GM20000 (cell line): ENCODE measurements at regions not wholly inside any gene's neighbourhood (a gene's known extent, or its start where the extent isn't known, plus 50 kb on each side); places are given as distances from the start of the nearest gene placed in this dataset.

Source experiments
- DNase-seq: peaks from one replicate; pipeline ENCODE4 v3.0.0; 2012; ENCODE audit warnings: low spot score
- CTCF ChIP-seq: IDR thresholded peaks from 2 replicates; pipeline ENCODE4 v1.5.1; 2012; ENCODE audit warnings: mild to moderate bottlenecking, control low read depth; ENCODE audit errors: extremely low read depth, missing control alignments

GRCh38 chr2:238515377-238515776, 88.7 kb downstream of the ASB1 start:
- DNase-seq: no peak
- TF ChIP-seq CTCF: no peak

- DNase-seq: no peak
- no peak for TF ChIP-seq CTCF
Observed at GRCh38 chr2:238517209-238517608, 90.5 kb downstream of the ASB1 start.

- no peak for DNase-seq
- TF ChIP-seq CTCF: no peak
Observed at GRCh38 chr2:238518172-238518820, 91.6 kb downstream of the ASB1 start.

DNA sequence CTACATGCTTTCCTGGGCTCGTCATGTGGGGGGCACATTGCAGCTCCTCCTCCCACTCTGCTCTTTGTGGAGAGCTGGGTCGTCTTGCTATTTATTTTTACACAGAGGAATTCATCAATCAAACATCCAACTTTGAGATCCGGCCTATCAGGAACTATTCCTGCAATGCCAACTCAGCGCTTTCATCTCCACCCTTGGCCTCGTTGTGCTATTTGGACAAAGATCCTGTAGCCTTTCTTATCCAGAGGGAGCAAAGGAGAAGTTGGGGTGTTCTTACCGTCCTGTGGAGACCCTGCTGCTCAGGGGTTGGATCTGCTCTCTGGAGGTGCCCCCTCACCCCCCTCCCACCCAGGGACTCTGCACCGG, 92.1 kb downstream of the ASB1 start:
- no peak for DNase-seq
- TF ChIP-seq CTCF: no peak

DNA sequence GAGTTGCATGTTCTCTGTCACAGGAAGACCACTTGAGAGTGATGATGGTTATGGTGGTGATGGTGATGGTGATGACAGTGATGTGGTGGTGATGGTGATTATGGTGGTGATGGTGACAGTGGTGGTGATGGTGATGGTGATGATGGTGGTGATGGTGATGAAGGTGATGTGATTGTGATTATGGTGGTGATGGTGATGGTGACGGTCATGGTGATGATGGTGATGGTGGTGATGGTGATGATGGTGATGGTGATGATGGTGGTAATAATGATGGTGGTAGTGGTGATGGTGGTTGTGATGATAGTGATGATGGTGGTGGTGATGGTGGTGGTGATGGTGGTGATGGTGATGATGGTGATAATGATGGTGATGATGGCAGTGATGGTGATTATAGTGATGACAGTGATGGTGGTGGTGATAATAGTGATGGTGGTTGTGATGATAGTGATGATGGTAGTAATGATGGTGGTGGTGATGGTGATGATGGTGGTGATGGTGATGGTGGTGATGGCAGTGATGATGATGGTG, 93.7 kb downstream of the ASB1 start:
- no peak for DNase-seq
- TF ChIP-seq CTCF: no peak

GRCh38 chr2:238521002-238521401, 94.3 kb downstream of the ASB1 start:
- TF ChIP-seq CTCF: no peak
- no peak for DNase-seq

- no peak for DNase-seq
- no peak for TF ChIP-seq CTCF
Observed at GRCh38 chr2:238521870-238522269, 95.1 kb downstream of the ASB1 start.
